ENCODE measurements at regions not wholly inside any gene's neighbourhood (a gene's known extent, or its start where the extent isn't known, plus 50 kb on each side); places are given as distances from the start of the nearest gene placed in this dataset.

DNA sequence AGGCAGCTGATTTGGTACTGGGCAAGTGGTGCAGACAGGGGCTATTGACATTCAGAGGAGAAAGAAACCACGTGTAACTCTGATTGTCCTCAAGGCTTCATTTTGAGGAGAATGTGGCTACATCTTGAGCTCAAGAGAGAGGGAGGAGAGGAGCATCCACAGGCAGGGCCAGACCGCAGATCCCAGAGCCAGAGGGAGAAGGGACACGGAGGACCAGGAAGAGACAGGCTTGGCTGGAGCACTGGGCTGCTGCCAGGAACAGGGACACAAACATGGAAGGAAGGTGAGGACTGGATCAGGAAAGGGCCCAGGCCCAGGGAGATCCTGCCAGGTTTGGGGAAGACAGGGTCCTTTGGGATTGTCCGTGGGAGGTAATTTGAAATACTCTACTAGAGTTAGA, 158.3 kb downstream of the GPAM start:
- no peaks in the 10 kb centered on the region for H3K27me3 Mint-ChIP-seq (ENCODE audit: low read depth)
- peaks cover 5% of the 10 kb centered on the region for H3K9me3 Mint-ChIP-seq
- no peak overlapping the region for H3K27ac Mint-ChIP-seq (ENCODE audit: unreplicated experiment)
- no peaks in the 10 kb centered on the region for H3K4me1 Mint-ChIP-seq
- no peak for DNase-seq (ENCODE audit: low read depth, low spot score)
- no peak overlapping the region for H3K4me3 Mint-ChIP-seq
- peaks cover 4% of the 10 kb centered on the region for H3K36me3 Mint-ChIP-seq (ENCODE audit: low read depth)
- TF ChIP-seq, protein P1, sequence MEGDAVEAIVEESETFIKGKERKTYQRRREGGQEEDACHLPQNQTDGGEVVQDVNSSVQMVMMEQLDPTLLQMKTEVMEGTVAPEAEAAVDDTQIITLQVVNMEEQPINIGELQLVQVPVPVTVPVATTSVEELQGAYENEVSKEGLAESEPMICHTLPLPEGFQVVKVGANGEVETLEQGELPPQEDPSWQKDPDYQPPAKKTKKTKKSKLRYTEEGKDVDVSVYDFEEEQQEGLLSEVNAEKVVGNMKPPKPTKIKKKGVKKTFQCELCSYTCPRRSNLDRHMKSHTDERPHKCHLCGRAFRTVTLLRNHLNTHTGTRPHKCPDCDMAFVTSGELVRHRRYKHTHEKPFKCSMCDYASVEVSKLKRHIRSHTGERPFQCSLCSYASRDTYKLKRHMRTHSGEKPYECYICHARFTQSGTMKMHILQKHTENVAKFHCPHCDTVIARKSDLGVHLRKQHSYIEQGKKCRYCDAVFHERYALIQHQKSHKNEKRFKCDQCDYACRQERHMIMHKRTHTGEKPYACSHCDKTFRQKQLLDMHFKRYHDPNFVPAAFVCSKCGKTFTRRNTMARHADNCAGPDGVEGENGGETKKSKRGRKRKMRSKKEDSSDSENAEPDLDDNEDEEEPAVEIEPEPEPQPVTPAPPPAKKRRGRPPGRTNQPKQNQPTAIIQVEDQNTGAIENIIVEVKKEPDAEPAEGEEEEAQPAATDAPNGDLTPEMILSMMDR (conservative IDR thresholded peaks at IDR 0.05): no peak

DNA sequence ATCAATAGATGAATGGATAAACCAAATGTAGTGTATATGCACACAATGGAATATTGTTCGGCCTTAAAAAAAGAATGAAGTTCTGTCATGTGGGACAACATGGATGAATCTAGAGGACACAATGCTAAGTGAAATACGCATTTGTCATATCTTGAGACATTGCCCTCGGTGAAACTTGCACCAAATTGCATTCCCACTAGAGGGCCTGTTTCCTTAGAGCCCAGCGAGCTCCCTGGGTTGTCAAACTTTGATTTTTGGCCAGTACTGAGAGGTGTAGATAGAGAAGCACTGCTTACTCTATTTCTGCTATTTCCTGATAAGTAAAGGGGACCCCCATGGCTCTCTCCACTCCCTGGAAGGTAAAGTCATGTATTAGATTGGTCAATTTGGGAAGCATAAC, 157.1 kb downstream of the GPAM start:
- peaks cover 8% of the 10 kb centered on the region for H3K9me3 Mint-ChIP-seq
- H3K4me1 Mint-ChIP-seq: no peaks in the 10 kb centered on the region
- no peak overlapping the region for H3K4me3 Mint-ChIP-seq
- H3K36me3 Mint-ChIP-seq (ENCODE audit: low read depth): peaks cover 4% of the 10 kb centered on the region
- no peak for DNase-seq (ENCODE audit: low read depth, low spot score)
- TF ChIP-seq, protein P1 (conservative IDR thresholded peaks at IDR 0.05): peak; percentile 31
- no peaks in the 10 kb centered on the region for H3K27me3 Mint-ChIP-seq (ENCODE audit: low read depth)
- no peak overlapping the region for H3K27ac Mint-ChIP-seq (ENCODE audit: unreplicated experiment)

DNA sequence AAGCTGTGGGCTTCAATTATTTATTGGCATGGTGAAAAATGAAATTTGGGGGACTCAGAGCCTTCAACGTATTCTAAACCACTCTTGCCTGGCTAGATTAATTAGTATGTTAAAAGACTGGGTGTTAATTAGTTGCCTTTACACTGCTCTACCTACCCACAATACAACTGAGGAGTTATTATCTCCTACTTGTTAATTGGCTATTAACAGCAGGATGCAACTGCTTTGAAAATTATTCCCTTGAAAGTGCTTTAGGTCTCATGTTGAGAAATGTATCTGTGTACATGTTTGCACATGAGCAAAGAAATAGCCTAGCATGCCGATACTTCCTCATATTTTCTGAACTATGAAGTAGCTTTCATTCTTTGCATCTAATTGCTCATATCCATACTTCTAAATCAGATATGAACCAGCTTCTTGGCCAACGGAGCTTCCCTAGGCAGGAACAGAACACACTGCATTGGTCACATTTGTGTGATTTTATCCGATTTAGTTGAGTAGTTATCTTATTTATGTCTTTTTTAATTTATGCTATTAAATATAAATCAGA, 155.8 kb downstream of the GPAM start:
- no peaks in the 10 kb centered on the region for H3K4me1 Mint-ChIP-seq
- TF ChIP-seq, protein P1 (conservative IDR thresholded peaks at IDR 0.05): no peak
- no peak overlapping the region for H3K4me3 Mint-ChIP-seq
- peaks cover 4% of the 10 kb centered on the region for H3K36me3 Mint-ChIP-seq (ENCODE audit: low read depth)
- no peak for DNase-seq (ENCODE audit: low read depth, low spot score)
- peaks cover 8% of the 10 kb centered on the region for H3K9me3 Mint-ChIP-seq
- no peak overlapping the region for H3K27ac Mint-ChIP-seq (ENCODE audit: unreplicated experiment)
- no peaks in the 10 kb centered on the region for H3K27me3 Mint-ChIP-seq (ENCODE audit: low read depth)

DNA sequence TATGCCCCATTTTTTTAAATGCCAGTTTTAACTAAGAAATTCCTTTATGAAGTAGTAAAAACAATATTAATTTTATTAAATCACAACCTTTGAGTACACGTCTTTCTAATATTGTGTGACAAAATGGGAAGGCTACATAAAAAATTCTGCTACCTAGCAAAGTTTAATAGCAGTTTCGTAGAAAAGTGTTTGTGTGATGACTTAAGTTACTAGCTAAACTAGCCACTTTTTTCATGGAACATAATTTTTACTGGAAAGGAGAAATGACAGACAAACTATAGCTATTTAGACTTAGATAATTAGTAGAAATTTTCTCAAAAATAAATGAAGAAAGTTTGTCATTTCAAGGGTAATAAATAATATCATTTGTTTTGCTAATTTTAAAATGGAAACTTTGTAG, 153.1 kb downstream of the GPAM start:
- peaks cover 11% of the 10 kb centered on the region for H3K9me3 Mint-ChIP-seq
- no peak overlapping the region for H3K27ac Mint-ChIP-seq (ENCODE audit: unreplicated experiment)
- no peak overlapping the region for H3K4me3 Mint-ChIP-seq
- H3K4me1 Mint-ChIP-seq: no peaks in the 10 kb centered on the region
- no peaks in the 10 kb centered on the region for H3K27me3 Mint-ChIP-seq (ENCODE audit: low read depth)
- H3K36me3 Mint-ChIP-seq (ENCODE audit: low read depth): peaks cover 4% of the 10 kb centered on the region
- TF ChIP-seq, protein P1 (conservative IDR thresholded peaks at IDR 0.05): no peak
- no peak for DNase-seq (ENCODE audit: low read depth, low spot score)

DNA sequence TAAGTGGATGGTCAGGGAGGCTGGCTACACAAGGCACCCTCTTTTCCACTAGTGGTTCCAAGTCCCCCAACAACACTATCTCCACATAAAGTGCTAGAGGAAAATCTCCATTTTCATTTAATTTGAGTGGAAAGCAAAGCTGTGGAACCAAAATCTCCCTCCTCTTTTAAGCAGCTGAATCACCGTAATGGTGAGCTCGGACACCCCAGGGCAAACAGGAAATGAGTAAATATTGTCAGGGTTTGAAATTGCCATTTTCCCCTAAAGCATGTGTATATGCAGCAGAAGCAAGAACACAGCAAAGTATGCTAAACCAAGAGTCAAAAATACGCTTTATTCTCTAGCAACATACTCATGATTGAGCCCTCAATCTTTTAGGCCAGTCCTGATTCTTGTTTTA, 143.7 kb downstream of the GPAM start:
- no peak for DNase-seq (ENCODE audit: low read depth, low spot score)
- no peaks in the 10 kb centered on the region for H3K36me3 Mint-ChIP-seq (ENCODE audit: low read depth)
- H3K9me3 Mint-ChIP-seq: peaks cover 7% of the 10 kb centered on the region
- H3K27me3 Mint-ChIP-seq (ENCODE audit: low read depth): no peaks in the 10 kb centered on the region
- TF ChIP-seq, protein P1 (conservative IDR thresholded peaks at IDR 0.05): no peak
- no peaks in the 10 kb centered on the region for H3K4me1 Mint-ChIP-seq
- no peak overlapping the region for H3K27ac Mint-ChIP-seq (ENCODE audit: unreplicated experiment)
- no peak overlapping the region for H3K4me3 Mint-ChIP-seq

Measured in neural crest cell (in vitro differentiated cells).